ENCODE measurements at regions not wholly inside any gene's neighbourhood (a gene's known extent, or its start where the extent isn't known, plus 50 kb on each side); places are given as distances from the start of the nearest gene placed in this dataset.

DNA sequence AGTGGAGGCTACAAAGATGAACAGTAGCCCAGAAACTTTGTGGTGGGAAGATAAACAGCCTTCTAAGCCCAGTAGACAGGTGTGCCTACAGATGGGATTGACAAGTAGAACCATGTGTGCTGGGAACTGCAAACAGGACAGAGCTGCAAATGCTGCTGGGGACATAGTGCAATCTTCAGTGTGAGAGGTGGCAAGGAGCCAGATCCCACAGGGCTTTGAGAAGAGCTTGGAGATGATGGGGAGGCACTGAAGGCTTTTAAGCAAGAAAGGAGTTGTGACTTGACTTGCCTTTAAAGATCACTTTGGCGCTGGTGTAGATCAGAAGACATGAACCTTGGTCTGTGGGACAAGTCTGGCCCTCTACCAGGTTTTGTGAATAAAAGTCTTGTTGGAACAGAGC is 675.2 kb downstream of the ACTL7B start:
- Histone ChIP-seq H3K27me3 (ENCODE audit: control insufficient read depth in 3 of 3, insufficient read depth in 3 of 3, low read length in 2 of 3) (no peaks in the 10 kb centered on the region), H3K27ac (ENCODE audit: low read depth in 1 of 2, low read length in 1 of 2) (no peak overlapping the region), H3K9ac (ENCODE audit: insufficient read depth in 1 of 2, low read length in 2 of 2) (no peak overlapping the region), H3K4me1 (ENCODE audit: control insufficient read depth in 5 of 5, insufficient read depth in 5 of 5, low read length in 5 of 5) (peaks cover 0 to 10% (median 1%) of the 10 kb centered on the region in 5 donors), H3K9me3 (ENCODE audit: control insufficient read depth in 4 of 4, insufficient read depth in 3 of 4, low read length in 3 of 4) (peaks cover 0 to 2% (median 0%) of the 10 kb centered on the region in 4 donors), H3K4me3 (no peak overlapping the region), H3K36me3 (ENCODE audit: control insufficient read depth in 4 of 4, insufficient read depth in 4 of 4, low read length in 4 of 4) (no peaks in the 10 kb centered on the region)
- 96 to 98% methylated on average over 1 of the region's 1 CpG for WGBS, 2 donors
- ATAC-seq (ENCODE audit: insufficient read depth, low FRiP score) (no peak), DNase-seq (peak; percentile 57 to 86 (median 62))
- TF ChIP-seq, protein P1, sequence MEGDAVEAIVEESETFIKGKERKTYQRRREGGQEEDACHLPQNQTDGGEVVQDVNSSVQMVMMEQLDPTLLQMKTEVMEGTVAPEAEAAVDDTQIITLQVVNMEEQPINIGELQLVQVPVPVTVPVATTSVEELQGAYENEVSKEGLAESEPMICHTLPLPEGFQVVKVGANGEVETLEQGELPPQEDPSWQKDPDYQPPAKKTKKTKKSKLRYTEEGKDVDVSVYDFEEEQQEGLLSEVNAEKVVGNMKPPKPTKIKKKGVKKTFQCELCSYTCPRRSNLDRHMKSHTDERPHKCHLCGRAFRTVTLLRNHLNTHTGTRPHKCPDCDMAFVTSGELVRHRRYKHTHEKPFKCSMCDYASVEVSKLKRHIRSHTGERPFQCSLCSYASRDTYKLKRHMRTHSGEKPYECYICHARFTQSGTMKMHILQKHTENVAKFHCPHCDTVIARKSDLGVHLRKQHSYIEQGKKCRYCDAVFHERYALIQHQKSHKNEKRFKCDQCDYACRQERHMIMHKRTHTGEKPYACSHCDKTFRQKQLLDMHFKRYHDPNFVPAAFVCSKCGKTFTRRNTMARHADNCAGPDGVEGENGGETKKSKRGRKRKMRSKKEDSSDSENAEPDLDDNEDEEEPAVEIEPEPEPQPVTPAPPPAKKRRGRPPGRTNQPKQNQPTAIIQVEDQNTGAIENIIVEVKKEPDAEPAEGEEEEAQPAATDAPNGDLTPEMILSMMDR (IDR thresholded peaks at IDR 0.05; ENCODE audit: control extremely low read depth, extremely low read depth): no peak

DNA sequence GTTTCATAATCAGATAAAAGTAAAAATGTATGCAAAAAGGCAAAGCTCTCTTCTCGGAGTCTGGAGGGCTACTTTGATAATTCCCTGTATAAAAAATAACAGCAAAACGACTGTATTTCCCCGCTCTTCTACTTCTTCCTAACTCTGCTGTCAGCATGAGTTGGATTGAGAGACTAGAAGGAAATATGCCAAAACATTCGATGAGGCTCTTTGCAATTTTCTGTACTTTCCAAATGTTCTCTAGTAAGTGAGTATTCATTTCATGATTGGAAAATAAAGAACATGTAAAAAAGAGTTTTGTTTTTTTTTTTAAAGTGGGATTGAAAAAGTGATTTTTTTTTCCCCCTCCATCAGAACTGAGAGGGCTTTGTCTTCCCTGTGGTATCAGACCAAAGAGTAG is 677.5 kb downstream of the ACTL7B start:
- TF ChIP-seq, protein P1 (IDR thresholded peaks at IDR 0.05; ENCODE audit: control extremely low read depth, extremely low read depth): no peak
- Histone ChIP-seq H3K9me3 (ENCODE audit: control insufficient read depth in 4 of 4, insufficient read depth in 3 of 4, low read length in 3 of 4) (peaks cover 0 to 2% (median 0%) of the 10 kb centered on the region in 4 donors), H3K4me3 (no peak overlapping the region), H3K9ac (ENCODE audit: insufficient read depth in 1 of 2, low read length in 2 of 2) (no peak overlapping the region), H3K4me1 (ENCODE audit: control insufficient read depth in 5 of 5, insufficient read depth in 5 of 5, low read length in 5 of 5) (peaks cover 0 to 10% (median 0%) of the 10 kb centered on the region in 5 donors), H3K36me3 (ENCODE audit: control insufficient read depth in 4 of 4, insufficient read depth in 4 of 4, low read length in 4 of 4) (no peaks in the 10 kb centered on the region), H3K27me3 (ENCODE audit: control insufficient read depth in 3 of 3, insufficient read depth in 3 of 3, low read length in 2 of 3) (no peaks in the 10 kb centered on the region), H3K27ac (ENCODE audit: low read depth in 1 of 2, low read length in 1 of 2) (no peak overlapping the region)
- 81 to 94% methylated on average over 4 of the region's 4 CpGs for WGBS, 2 donors
- ATAC-seq (ENCODE audit: insufficient read depth, low FRiP score): no peak
- DNase-seq: no peak

DNA sequence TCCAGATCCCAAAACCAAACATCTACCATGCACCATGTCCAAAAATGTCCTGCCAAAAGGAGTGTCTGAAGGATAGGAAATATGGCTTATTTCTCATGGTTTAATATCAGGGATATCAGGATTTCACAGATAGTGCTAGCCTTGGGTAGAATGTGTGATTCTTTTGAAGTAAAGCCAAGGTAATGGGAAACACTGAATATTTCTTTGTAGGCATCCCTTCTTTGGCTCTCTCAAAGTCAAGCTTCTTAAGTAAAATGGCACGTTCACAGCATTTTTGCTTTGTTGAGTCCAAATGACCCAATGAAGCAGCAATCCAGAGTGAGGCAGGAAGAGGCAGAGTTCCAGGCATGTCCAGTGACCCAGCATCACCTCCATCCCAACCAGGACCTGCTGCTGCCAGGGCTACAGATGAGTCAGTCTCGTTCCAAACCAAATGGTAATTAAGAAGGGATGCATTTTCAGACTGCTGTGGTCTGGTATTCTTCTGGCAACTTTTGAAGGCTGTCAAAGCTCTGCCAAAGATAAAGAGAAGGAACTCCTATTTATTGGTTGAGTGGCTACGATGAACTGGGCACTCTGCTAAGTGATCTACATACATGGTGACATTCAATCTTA is 678.8 kb upstream of the KLF4 start:
- no peaks in the 10 kb centered on the region for H3K36me3 ChIP-seq (ENCODE audit: control insufficient read depth in 4 of 4, insufficient read depth in 4 of 4, low read length in 4 of 4)
- no peak overlapping the region for H3K9ac ChIP-seq (ENCODE audit: insufficient read depth in 1 of 2, low read length in 2 of 2)
- 86 to 90% methylated on average over 3 of the region's 3 CpGs for WGBS, 2 donors
- DNase-seq: no peak
- no peak overlapping the region for H3K27ac ChIP-seq (ENCODE audit: low read depth in 1 of 2, low read length in 1 of 2)
- ATAC-seq (ENCODE audit: insufficient read depth, low FRiP score): no peak
- peaks cover 0 to 4% (median 0%) of the 10 kb centered on the region in 5 donors for H3K4me1 ChIP-seq (ENCODE audit: control insufficient read depth in 5 of 5, insufficient read depth in 5 of 5, low read length in 5 of 5)
- H3K4me3 ChIP-seq: no peak overlapping the region
- H3K9me3 ChIP-seq (ENCODE audit: control insufficient read depth in 4 of 4, insufficient read depth in 3 of 4, low read length in 3 of 4): no peaks in the 10 kb centered on the region
- H3K27me3 ChIP-seq (ENCODE audit: control insufficient read depth in 3 of 3, insufficient read depth in 3 of 3, low read length in 2 of 3): no peaks in the 10 kb centered on the region
- TF ChIP-seq, protein P1 (IDR thresholded peaks at IDR 0.05; ENCODE audit: control extremely low read depth, extremely low read depth): no peak
